Endothelial cell of hepatic sinusoid (primary cell): ENCODE measurements at regions not wholly inside any gene's neighbourhood (a gene's known extent, or its start where the extent isn't known, plus 50 kb on each side); places are given as distances from the start of the nearest gene placed in this dataset.

Experiments used
- in situ Hi-C: cut with HindIII; loops from 2 replicates; pipeline ENCODE4 v1.10.0; 2017; ENCODE audit warnings: low sequenced_read_pairs

- in situ Hi-C loops, result no loop called here
Observed at GRCh38 chr3:124559846-124560574, 170.2 kb upstream of the UMPS start.

DNA sequence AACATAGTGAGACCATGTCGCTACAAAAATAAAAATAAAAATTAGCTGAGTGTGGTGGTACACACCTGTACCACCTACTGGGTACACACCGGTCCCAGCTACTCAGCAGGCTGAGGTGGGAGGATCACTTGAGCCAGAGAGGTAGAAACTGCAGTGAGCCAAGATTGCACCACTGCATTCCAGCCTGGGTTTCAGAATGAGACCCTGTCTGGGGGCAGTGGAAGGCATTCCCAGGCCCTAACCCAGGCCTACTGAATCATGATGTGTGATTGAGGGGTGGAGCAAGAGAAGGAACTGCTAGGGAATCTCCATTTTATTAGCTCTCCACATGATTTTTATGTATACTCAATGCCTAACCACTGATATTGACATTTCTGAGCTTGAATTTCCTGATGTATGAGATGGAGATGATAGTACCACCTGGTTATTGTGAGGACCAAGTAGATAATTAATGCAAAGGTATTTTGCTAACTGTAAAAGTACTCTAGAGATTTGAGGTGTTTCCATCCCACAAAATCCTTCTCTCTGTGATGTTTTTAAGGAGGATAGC, 169.5 kb upstream of the UMPS start:
- in situ Hi-C loops, result no loop called here

- in situ Hi-C loops, result no loop called here
Observed at GRCh38 chr3:124562769-124563168, 167.5 kb upstream of the UMPS start.

GRCh38 chr3:124563376-124563775, 166.9 kb upstream of the UMPS start:
- in situ Hi-C loops, result no loop called here

DNA sequence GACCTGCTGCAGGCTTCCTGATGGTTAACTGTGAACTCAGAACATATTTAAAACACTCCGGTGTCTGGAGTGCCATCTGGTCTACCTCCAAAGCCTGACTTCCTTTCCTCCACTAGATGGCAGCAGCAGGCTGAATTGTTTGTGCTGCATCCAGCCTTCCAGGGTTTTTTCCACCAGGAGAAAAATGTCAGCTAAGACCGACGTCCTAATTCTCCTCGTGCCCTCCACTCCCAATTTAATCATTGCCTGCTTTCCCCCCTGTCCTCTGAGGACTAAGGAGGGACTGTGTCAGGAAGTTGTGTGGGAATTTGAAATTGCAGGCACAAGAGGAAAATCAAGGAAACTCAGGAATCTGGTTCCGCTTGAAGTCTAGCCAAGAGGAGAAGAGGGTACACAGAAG, 165.2 kb upstream of the UMPS start:
- in situ Hi-C loops, result no loop called here

- in situ Hi-C loops, result no loop called here
Observed at GRCh38 chr3:124565551-124565950, 164.7 kb upstream of the UMPS start.

- in situ Hi-C loops, result no loop called here
Observed at GRCh38 chr3:124566701-124567100, 163.6 kb upstream of the UMPS start.

DNA sequence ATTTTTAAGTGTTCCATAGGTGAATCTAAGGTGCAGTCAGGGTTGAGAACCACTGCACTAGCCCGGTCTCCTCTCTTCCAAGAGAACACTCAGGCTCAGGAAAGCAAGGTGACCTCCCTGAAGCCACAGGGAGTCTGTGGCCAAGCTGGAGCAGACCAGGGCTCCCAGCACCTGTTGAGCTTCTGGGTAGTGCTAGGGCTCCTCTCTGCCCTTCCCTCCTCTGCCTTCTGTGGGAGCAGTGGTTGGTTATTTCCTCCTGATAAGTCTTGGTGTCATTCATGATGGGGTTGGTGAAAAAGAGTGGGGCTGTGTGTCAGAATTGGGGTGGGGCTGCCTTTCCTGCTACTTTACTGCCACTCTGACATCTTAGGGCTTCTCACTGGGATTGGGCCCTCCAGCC, 163.1 kb upstream of the UMPS start:
- in situ Hi-C loops, result no loop called here

- in situ Hi-C loops, result no loop called here
Observed at GRCh38 chr3:124569761-124570160, 160.5 kb upstream of the UMPS start.

DNA sequence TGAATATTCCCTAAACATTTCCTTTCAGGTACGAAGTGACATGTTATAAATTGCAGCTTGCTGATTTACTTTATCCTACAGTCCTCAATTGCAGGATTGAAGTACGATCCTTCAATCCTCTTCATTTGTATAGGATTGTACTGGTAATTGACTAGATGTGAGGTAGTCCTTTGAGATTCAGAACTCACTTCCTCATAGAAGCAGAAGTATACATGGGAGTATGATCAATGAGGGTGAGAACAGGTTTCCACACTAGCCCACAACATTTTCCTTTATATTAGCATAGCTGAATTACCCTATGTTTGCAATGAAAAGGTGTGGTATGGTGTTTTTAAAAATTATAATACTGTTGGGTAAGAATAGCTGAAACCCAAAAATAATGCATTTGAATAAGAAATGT, 160.0 kb upstream of the UMPS start:
- in situ Hi-C loops, result no loop called here

DNA sequence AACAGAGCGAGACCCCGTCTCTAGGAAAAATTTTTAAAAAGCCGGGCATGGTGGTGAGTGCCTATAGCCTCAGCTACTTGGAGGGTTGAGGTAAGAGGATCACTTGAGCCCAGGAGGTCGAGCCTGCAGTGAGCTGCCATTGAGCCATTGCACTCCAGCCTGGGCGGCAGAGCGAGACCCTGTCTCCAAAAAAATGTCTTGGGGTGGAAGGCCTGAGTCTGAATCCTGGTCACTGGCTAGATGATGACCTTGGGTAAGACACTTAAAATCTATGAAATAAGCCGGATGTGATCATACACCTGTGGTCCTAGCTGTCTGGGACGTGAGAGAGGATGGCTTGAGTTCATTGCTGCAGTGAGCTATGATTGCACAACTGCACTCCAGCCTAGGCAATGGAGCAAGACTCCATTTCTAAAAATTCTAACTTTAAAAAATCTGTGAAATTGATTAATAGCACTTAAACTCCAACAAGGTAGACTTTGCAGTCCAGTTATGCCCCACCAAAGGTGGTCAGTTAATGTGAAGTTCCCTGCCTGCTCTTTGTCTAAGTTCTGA, 157.3 kb upstream of the UMPS start:
- in situ Hi-C loops, result no loop called here

DNA sequence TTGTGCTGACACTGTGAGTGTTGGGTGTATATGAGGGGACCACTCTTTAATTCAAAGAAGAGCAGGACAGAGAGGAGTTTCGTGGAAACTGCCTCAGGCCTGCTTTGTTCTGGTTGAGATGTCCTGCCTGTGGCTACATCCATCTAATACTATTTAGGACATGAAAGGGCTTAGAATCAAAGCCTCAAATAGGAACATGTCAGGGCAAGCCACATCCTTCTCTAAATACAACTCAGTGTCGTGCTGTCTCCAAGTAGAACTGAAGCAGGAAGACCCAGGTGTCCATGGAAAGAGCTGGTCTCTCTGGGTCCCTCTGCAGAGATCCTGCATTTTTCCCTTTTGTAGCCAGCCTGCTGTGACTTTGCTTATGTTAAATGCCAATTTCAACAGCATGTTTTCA, 156.2 kb upstream of the UMPS start:
- in situ Hi-C loops, result no loop called here

GRCh38 chr3:124576565-124577493, 153.4 kb upstream of the UMPS start:
- in situ Hi-C loops, result no loop called here

GRCh38 chr3:124577494-124578167, 152.6 kb upstream of the UMPS start:
- in situ Hi-C loops, result no loop called here

DNA sequence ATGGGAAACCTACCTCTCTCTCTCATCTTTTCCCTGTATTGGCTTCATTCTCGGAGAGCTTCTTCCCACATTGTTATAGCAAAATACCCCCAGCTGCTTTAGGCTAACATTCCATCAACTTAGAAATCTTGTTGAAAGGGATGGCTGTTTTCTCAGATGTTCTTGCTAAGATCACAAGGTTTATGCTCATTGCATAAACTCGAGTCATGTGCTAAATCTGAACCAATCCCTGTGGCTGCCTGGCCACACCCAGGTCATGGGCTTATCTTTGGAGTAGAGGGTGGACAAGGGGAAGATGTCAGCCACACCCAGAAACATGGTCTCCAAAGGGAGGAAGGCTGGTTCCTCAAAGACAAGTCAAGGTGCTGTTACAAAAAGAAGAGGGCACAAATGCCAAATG, 150.6 kb upstream of the UMPS start:
- in situ Hi-C loops, result no loop called here

DNA sequence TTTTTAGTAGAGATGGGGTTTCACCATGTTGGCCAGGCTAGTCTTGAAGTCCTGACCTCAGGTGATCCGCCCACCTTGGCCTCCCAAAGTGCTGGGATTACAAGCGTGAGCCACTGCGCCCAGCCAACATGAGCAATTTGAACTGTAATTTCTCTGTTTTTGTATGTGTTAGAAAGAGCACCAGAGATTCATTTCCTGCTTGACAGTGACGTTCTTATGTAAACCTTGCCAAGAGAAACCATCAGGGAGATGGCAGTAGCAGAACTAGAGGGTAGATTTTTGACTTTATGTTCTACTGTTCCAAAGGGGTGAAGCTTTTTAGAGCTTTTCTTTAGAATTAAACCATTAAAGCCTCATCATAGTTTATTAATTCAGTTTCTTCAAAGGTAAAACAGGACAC, 148.1 kb upstream of the UMPS start:
- in situ Hi-C loops, result no loop called here

- in situ Hi-C loops, result no loop called here
Observed at GRCh38 chr3:124582621-124583395, 147.4 kb upstream of the UMPS start.

DNA sequence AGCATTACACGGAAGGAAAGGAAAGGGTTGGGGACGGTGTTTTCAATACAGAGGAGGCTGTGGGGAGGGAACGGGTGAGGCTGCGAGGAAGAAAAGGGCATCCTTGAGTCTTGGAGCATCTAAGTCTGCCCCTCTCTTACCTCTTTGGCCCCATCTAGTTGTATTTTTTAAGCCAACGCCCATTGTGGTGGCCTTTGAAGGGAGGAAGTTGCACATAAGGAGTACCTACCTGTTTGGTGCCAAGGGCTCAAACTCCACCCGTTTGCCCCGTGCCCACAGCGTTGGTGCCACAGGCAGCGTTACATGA, 146.1 kb upstream of the UMPS start:
- in situ Hi-C loops, result no loop called here

DNA sequence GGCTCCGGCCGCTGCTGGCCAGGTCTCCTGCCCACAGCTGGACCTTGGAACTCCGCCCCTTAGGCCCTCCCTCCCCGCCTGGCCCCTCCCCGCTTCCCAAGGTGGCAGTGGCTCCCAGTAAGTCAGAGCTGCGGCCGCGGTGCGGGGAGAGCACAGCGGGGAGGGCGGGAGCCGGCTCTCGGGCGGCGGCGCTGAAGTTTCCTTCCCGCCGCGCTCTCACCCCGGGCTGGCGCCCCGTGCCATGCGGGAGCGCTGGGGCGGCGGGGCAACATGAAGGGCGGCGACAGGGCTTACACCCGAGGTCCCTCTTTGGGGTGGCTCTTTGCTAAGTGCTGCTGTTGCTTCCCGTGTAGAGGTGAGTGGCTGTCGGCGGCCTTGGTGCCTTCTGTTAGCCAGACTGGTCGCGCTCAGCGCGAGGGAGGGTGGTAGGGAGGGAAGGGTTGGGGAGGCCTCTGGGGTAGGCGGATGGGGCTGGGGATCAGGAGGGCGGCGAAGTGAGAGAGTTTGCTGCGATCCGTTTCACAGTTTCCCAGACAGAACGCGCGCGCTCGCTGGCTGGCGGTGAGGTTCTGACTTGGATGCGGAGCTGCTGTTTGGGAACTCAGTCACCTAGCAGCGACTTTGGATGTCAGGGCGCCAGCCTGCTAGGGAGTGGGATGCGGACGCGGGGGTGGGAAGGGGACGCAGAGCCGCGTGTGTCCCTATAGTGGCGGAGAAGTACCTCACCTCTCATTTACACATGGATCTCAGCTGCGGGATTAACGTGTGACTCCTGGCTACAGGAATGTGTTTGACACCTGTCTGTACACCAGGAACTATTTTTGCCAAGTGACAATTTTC, 145.5 kb upstream of the UMPS start:
- in situ Hi-C loops, result no loop called here
